ENCODE measurements at regions not wholly inside any gene's neighbourhood (a gene's known extent, or its start where the extent isn't known, plus 50 kb on each side); places are given as distances from the start of the nearest gene placed in this dataset.
"Not testable (repeated sequence)": the region's sequence is repeated elsewhere in the genome, so short reads cannot be mapped to it uniquely, and the experiment has no call there.

- no peaks in the 10 kb centered on the region for H3K36me3 ChIP-seq
- no peak for ATAC-seq (ENCODE audit: low FRiP score in 2 of 2)
- 46 to 52% methylated on average over 3 of the region's 3 CpGs for WGBS, 2 donors
These were observed 96.3 kb upstream of the ADAMTS3 start for GRCh38 chr4:72665171-72665968.

DNA sequence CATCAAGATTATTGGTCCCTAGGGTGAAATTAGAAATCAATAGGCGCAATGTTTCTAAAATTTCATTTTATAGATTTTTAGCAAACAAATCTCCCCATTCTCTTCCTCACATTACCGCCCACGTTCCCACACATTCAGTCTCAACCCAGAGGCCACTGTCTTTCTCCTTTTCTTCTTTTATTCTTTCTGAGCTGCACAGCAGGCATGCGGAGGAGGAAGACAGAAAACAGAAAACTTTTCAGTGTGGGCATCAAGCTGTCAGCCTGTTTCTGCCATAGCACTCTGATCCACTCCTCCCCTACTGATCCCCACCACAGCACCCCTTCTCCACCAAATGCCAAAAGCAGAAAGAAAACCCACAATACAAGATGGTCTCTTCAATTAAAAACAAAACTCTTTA is 94.8 kb upstream of the ADAMTS3 start:
- H3K27me3 ChIP-seq: no peaks in the 10 kb centered on the region
- no peak overlapping the region for H3K4me3 ChIP-seq
- H3K27ac ChIP-seq: no peak overlapping the region
- no peaks in the 10 kb centered on the region for H3K4me1 ChIP-seq
- DNase-seq (no peak), ATAC-seq (ENCODE audit: low FRiP score in 2 of 2) (no peak)
- TF ChIP-seq POLR2AphosphoS5 (IDR thresholded peaks at IDR 0.05) (no peak), POLR2A (IDR thresholded peaks at IDR 0.05) (no peak), EP300 (IDR thresholded peaks at IDR 0.05) (no peak)
- TF ChIP-seq, protein P1, sequence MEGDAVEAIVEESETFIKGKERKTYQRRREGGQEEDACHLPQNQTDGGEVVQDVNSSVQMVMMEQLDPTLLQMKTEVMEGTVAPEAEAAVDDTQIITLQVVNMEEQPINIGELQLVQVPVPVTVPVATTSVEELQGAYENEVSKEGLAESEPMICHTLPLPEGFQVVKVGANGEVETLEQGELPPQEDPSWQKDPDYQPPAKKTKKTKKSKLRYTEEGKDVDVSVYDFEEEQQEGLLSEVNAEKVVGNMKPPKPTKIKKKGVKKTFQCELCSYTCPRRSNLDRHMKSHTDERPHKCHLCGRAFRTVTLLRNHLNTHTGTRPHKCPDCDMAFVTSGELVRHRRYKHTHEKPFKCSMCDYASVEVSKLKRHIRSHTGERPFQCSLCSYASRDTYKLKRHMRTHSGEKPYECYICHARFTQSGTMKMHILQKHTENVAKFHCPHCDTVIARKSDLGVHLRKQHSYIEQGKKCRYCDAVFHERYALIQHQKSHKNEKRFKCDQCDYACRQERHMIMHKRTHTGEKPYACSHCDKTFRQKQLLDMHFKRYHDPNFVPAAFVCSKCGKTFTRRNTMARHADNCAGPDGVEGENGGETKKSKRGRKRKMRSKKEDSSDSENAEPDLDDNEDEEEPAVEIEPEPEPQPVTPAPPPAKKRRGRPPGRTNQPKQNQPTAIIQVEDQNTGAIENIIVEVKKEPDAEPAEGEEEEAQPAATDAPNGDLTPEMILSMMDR (IDR thresholded peaks at IDR 0.05): no peak
- 75% methylated on average over 4 of the region's 4 CpGs for WGBS, 2 donors
- no peaks in the 10 kb centered on the region for H3K36me3 ChIP-seq
- no peaks in the 10 kb centered on the region for H3K9me3 ChIP-seq

More at GRCh38 chr4:72665171-72665968, 96.3 kb upstream of the ADAMTS3 start:
- no peaks in the 10 kb centered on the region for H3K4me1 ChIP-seq
- H3K9me3 ChIP-seq: no peaks in the 10 kb centered on the region
- TF ChIP-seq POLR2AphosphoS5 (IDR thresholded peaks at IDR 0.05) (no peak), POLR2A (IDR thresholded peaks at IDR 0.05) (no peak)
- TF ChIP-seq, protein P1 (IDR thresholded peaks at IDR 0.05): no peak
- H3K27me3 ChIP-seq: no peaks in the 10 kb centered on the region
- no peak for DNase-seq
- H3K4me3 ChIP-seq: no peak overlapping the region
- H3K27ac ChIP-seq: no peak overlapping the region

DNA sequence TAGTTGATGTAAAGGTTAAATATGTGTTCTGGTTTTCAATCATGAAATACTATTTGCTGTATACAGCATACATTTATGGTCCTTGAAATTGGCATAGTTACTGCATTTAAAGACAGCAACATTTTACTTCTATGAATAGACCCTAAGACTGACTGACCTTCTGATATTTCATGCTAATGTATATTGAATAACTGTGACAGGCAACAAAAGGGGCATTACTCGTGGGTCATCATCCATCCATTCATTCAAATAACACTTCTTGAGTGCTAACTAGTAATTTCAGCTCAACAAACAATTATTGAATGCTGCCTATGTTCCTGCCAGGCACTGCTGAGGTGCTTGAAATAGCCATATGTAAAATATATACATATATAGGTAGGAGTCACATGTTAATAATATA is 92.8 kb upstream of the ADAMTS3 start:
- no peak overlapping the region for H3K27ac ChIP-seq
- 62 to 84% methylated on average over 1 of the region's 1 CpG for WGBS, 2 donors
- H3K36me3 ChIP-seq: no peaks in the 10 kb centered on the region
- no peak overlapping the region for H3K4me3 ChIP-seq
- no peak for TF ChIP-seq POLR2AphosphoS5 (IDR thresholded peaks at IDR 0.05)
- TF ChIP-seq, protein P1 (IDR thresholded peaks at IDR 0.05): no peak
- no peak for TF ChIP-seq POLR2A (IDR thresholded peaks at IDR 0.05)
- TF ChIP-seq EP300 (IDR thresholded peaks at IDR 0.05): no peak
- no peaks in the 10 kb centered on the region for H3K9me3 ChIP-seq
- no peaks in the 10 kb centered on the region for H3K27me3 ChIP-seq
- DNase-seq (no peak), ATAC-seq (ENCODE audit: low FRiP score in 2 of 2) (no peak)
- H3K4me1 ChIP-seq: no peaks in the 10 kb centered on the region

- no peak for ATAC-seq (ENCODE audit: low FRiP score in 2 of 2)
- Histone ChIP-seq H3K27ac (no peak overlapping the region), H3K27me3 (no peaks in the 10 kb centered on the region), H3K4me3 (no peak overlapping the region), H3K4me1 (no peaks in the 10 kb centered on the region), H3K36me3 (no peaks in the 10 kb centered on the region), H3K9me3 (peaks cover 0 to 9% (median 3%) of the 10 kb centered on the region in 4 donors)
- 87 to 95% methylated on average over 2 of the region's 2 CpGs for WGBS, 2 donors
- no peak for DNase-seq
- TF ChIP-seq, protein P1 (IDR thresholded peaks at IDR 0.05): no peak
- TF ChIP-seq POLR2A (IDR thresholded peaks at IDR 0.05) (no peak), POLR2AphosphoS5 (IDR thresholded peaks at IDR 0.05) (no peak)
These were observed 72.6 kb upstream of the ADAMTS3 start for GRCh38 chr4:72641611-72642010.

- H3K9me3 ChIP-seq: peaks cover 0 to 12% (median 4%) of the 10 kb centered on the region in 4 donors
- not testable (repeated sequence) for H3K27me3 ChIP-seq; ATAC-seq (ENCODE audit: low FRiP score in 2 of 2); H3K4me1 ChIP-seq; H3K4me3 ChIP-seq; H3K36me3 ChIP-seq; H3K27ac ChIP-seq
- WGBS, 2 donors: 89 to 98% methylated on average over 5 to 7 of the region's 10 CpGs
- peak in 1 of 2 donors; percentile 31 for DNase-seq
These were observed 67.8 kb upstream of the ADAMTS3 start for GRCh38 chr4:72636866-72637265.

GRCh38 chr4:72635931-72636330 is 66.9 kb upstream of the ADAMTS3 start:
- DNase-seq; H3K36me3 ChIP-seq; H3K4me3 ChIP-seq; H3K4me1 ChIP-seq; ATAC-seq (ENCODE audit: low FRiP score in 2 of 2); H3K27me3 ChIP-seq; H3K27ac ChIP-seq: not testable (repeated sequence)
- WGBS, 2 donors: 90 to 91% methylated on average over 6 of the region's 6 CpGs
- peaks cover 0 to 12% (median 4%) of the 10 kb centered on the region in 4 donors for H3K9me3 ChIP-seq

GRCh38 chr4:72632253-72632652 is 63.2 kb upstream of the ADAMTS3 start:
- not testable (repeated sequence) for H3K27me3 ChIP-seq; H3K4me3 ChIP-seq; DNase-seq; H3K4me1 ChIP-seq; H3K9me3 ChIP-seq; ATAC-seq (ENCODE audit: low FRiP score in 2 of 2); H3K27ac ChIP-seq; H3K36me3 ChIP-seq
- 80 to 92% methylated on average over 6 to 7 of the region's 7 CpGs for WGBS, 2 donors

Data from upper lobe of left lung (tissue), 6 donors.